GM12872 (cell line): ENCODE measurements at regions not wholly inside any gene's neighbourhood (a gene's known extent, or its start where the extent isn't known, plus 50 kb on each side); places are given as distances from the start of the nearest gene placed in this dataset.
A peak's percentile ranks its signal among the peaks of the same experiment; 100 is the strongest.

Experiments used
- TF ChIP-seq, protein P1 (sequence below): IDR thresholded peaks from 3 replicates; pipeline ENCODE4 v1.5.1; 2011; ENCODE audit warnings: low read depth, mild to moderate bottlenecking, low read length, moderate library complexity; ENCODE audit not compliant: insufficient read depth

DNA sequence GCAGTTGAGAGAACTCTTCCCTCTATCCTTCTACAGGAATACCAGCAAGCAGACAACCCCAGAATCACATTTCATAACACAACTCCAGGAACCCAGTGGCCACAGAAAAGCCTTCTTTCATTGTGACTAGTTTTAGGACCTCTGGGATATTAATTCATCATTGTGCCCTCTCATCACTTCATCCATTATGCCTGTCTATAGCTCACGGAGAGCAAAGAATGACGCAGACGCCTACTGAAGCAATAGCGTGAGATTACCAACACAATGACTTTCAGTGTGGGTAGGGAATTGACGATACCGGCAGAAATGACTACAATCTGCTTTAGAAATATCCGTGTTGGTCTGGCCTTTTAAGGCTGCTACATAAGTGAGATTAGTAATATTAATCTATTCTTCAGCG is 158.1 kb upstream of the FOXG1 start:
- TF ChIP-seq, protein P1, sequence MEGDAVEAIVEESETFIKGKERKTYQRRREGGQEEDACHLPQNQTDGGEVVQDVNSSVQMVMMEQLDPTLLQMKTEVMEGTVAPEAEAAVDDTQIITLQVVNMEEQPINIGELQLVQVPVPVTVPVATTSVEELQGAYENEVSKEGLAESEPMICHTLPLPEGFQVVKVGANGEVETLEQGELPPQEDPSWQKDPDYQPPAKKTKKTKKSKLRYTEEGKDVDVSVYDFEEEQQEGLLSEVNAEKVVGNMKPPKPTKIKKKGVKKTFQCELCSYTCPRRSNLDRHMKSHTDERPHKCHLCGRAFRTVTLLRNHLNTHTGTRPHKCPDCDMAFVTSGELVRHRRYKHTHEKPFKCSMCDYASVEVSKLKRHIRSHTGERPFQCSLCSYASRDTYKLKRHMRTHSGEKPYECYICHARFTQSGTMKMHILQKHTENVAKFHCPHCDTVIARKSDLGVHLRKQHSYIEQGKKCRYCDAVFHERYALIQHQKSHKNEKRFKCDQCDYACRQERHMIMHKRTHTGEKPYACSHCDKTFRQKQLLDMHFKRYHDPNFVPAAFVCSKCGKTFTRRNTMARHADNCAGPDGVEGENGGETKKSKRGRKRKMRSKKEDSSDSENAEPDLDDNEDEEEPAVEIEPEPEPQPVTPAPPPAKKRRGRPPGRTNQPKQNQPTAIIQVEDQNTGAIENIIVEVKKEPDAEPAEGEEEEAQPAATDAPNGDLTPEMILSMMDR = no peak

DNA sequence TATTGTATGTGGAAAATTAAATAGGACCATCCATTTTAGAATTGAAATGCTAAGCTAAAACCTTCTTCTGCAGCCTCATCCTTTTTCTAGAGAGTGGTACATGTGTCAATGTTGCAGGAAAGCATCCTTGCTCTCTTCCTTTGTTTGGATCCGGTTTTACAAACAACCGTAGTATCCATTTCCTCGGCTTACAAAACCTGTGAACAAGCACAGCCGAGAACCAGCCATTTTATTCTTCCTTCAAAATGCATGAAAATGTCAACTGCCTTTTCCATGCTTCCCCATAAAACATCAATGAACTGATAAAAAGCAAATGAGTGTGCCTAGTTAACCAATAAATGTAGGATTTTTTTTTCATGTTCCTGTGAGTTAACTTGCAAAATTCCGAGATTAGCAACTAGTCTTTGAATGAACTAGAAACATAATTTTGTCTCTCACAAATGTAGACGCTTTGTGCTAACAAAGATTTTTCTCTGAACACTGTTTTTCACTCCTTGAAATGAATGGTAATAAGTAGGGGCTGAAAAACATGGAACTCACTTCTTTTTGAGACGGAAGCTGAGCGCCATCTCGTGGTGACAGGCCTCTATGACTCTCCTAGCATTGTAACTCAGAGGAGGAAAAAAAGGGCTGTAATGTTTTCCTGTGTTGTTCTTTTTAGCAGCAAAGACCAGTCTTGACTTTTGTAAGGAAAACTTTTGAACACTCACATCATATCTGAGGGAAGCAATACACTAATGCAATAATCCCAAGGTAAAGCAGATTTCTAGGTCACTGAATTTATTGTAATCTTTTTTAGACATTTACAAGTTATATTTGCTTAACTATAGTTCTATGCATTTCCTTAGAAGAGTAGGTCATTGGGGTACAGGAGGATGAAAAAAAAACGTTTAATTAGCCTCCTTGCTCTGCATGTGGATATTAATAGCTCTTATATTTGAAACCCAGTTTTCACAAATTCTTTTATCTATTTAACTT is 157.4 kb upstream of the FOXG1 start:
- TF ChIP-seq, protein P1 = peak; percentile 80

DNA sequence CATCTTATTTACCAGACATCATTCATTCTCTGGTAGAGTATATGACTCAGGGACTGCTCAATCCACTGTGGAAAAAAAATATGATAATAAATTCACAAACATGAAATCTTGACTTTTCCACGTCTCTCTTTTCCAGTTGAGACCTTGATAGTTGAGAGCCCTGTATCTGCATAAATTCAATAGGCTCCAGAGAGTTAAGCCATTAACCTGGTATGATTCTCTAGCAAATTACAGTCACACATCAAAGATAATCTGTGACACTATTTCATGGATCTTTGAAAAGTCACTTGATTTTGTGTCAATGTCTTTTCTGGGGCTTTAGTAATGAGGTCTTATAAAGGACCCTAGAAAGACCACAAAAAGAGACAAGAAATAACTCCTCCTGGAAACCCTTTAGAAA is 154.2 kb upstream of the FOXG1 start:
- TF ChIP-seq, protein P1 = no peak

DNA sequence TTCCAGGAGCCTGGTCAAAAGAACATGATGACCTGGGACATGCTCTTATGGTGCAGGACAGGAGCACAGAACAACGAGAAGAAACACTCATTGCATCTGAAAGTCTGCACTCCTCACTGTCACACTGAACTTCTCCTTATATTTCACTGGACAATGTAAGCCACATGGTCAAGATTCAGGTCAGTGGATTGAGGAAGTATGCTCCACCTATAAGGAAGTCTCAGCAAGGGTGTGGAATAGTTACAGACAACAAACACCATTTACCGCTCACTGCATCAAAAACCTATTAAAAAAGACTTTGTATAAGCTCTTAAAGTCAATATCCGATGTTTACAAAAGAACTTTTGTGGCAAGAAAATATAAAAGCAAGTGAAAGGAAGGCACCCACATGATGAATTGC is 153.1 kb upstream of the FOXG1 start:
- TF ChIP-seq, protein P1 = no peak

DNA sequence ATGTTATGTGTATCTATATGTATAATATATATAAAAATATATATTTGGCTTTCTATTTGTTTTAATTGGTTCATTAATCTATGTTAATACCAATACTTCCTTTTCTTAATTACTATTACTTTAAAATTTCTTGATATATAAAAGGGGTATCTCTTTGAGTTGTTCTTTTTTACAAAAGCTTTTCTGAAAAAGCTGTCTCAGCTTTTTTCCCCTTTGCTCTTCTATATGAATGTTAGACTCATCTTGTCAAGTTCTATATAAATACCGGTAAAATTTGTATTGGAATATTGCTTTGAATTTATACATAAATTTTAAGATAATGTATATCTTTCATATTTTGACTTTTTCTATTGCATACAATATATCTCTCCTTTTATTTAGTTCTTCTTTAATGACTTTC is 139.8 kb upstream of the FOXG1 start:
- TF ChIP-seq, protein P1 = no peak

DNA sequence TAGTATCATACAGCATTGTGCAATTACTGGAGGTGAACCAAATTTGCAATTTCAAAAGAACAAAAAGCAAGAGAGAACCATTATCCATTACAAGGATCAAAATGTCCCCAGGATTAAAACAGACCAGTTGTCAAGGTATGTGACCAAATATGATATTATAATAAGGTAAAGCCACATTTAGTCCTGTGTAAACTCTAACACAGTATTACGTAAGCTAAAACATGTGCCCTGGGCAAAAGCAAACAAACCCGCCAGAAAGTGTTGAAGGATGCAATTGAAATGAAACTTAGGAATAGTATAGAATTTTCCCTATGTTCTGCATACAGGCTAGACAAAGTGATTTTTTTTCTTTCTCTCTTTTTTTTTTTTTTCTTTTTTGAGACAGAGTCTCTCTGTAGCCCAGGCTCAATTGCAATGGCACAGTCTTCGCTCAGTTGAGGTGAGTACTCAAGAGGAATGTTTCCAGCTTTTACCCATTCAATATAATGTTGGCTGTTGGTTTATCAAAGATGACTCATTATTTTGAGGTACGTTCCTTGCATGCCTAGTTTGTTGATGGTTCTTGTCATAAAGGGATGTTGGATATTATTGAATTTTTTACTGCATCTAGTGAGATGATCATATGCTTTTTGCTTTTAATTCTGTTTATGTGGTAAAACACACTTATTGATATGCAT is 137.1 kb upstream of the FOXG1 start:
- TF ChIP-seq, protein P1 = no peak

DNA sequence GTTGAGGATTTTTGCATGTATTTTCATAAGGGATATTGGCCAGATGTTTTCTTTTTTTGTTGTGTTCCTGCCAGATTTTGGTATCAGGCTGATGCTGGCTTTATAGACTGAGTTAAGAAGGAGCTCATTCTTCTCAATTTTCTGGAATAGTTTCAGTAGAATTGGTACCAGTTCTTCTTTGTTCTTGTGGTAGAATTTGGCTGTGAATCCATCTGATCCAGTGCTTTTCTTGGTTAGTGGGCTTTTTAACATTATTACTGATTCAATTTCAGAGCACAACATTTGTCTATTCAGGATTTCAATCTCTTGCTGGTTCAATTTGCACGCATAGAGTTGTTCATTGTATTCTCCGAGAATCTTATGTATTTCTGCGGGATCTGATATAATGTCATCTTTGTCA is 136.5 kb upstream of the FOXG1 start:
- TF ChIP-seq, protein P1 = no peak
